UCSD-AML1 (cell line): ENCODE measurements at regions not wholly inside any gene's neighbourhood (a gene's known extent, or its start where the extent isn't known, plus 50 kb on each side); places are given as distances from the start of the nearest gene placed in this dataset.

Experiments used
- DNase-seq: peaks from one replicate; lab custom pipeline; 2025; ENCODE audit not compliant: unreplicated experiment; lab: John Stamatoyannopoulos, UW

- no peak for DNase-seq
These were observed 319.2 kb upstream of the ADGRL4 start for GRCh38 chr1:79325705-79326104.

GRCh38 chr1:79325126-79325525 lies 318.6 kb upstream of the ADGRL4 start:
- DNase-seq = no peak

DNA sequence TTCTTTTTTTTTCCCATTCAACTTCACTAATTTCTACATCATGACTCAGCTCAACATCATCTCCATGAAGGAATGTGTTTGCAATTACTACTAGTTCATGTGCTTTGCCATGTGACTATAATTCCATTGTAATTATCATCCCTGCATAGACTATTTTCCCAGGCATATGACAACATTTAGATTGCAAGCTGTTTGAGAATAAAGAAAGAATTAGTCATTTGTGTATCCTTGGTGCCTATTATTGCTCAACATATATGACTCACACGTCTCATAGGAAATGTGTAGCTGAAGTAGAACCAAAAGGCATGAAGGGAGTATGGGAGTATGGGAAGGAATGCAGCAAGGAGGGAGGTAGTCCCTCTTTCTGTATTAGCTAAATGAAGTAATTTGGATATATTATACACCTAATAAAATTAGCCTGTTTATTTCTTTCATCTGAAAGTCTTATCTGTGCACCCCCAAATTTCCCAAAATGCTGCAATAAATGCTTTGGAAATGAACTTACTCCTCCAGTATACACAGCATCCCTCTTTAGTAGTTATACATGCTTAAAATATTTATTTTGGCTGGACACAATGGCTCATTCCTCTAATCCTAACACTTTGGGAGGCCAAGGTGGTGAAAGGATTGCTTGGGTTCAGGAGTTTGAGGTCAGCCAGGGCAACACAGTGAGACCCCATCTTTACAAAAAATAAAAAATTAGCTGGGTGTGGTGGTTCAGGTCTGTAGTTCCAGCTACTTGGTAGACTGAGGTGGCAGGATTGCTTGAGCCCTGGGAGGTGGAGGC lies 316.9 kb upstream of the ADGRL4 start:
- DNase-seq = no peak

DNA sequence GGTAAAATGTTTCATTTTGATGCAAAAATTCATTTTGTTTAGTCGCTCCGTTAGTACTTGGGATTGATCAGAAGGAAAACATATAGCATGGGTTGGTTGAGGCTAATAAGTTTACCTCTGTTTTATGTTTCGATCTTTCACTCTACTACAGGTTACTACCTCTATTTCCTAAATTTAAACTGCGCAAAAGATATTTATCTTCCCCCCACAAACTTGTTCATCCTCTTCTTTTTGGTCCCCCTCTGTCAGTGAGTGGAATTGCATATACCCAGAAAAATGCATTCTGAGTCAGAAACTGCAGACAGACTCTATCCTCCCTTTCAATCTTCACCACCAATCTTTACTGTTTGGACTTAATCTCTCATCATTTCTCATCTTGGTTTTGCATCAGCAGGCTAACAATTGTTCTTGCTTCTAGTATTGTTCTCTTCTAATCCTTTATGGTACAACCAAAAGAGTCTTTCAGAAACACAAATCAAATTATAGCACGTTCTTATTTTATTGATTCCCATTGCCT lies 316.0 kb upstream of the ADGRL4 start:
- DNase-seq = no peak

GRCh38 chr1:79312438-79312837 lies 305.9 kb upstream of the ADGRL4 start:
- DNase-seq = no peak

GRCh38 chr1:79310609-79311008 lies 304.1 kb upstream of the ADGRL4 start:
- DNase-seq = no peak

- no peak for DNase-seq
These were observed 297.6 kb upstream of the ADGRL4 start for GRCh38 chr1:79304131-79304530.

DNA sequence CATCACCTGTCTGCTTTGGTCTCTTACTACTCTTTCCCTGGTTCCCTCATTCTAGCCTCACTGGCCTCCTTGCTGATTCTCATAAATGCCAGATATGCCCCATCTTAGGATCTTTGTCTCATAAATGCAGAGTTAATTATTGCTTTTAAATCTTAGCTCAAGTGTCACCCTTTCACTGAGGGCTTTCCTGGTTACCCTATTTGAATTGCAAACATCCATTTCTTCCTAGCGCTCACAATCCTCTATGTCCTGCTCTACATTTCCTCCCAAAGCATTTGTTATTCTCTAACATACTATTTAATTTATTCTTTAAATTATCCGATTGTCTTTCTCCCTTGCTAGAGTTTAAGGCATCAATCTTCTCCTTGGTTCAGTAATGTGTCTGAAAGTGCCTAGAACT lies 296.5 kb upstream of the ADGRL4 start:
- no peak for DNase-seq

DNA sequence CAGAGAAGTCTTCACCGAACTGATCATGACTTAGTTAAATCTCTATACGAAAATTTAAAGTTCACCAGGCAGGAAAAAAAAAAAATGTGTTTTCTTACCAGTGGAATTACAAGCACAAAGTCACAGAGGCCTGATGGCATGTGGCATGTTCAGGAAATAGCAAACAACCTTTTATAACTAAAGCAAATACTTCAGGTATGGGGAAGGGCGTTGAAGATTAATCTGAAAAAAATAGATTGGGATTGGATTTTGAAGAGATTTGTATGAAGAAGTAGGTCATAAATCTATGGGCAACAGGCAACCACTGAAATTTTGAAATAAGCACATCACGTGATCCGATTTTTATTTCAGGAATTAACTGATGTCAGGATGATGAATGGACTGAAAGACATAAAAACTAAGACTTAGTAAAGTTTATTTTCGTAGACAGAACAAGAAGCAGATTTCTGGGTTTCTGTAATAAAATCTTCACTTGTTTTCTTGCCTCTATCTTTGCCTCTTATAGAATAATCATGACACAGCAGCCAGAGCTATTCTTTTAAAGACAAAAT lies 295.9 kb upstream of the ADGRL4 start:
- no peak for DNase-seq

DNA sequence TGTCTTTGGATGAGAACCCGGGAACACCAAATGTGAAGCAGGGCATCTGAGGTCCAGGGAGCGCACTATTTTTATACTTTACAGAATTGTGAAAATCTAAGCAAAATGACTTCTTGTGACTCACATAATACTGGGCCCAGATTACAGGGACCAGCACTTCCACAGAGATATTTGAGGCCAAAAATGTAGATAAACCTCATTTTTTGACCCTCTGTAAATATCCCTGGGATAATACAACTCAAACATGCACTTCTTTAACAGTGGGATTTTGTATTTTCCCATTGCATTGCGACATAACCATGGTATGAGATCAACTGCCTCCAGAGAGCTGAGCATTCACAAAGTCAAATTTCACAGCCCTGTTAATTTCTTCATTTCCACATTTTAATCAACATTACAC lies 289.4 kb upstream of the ADGRL4 start:
- DNase-seq = no peak

- DNase-seq = no peak
These were observed 287.1 kb upstream of the ADGRL4 start for GRCh38 chr1:79293611-79294010.

DNA sequence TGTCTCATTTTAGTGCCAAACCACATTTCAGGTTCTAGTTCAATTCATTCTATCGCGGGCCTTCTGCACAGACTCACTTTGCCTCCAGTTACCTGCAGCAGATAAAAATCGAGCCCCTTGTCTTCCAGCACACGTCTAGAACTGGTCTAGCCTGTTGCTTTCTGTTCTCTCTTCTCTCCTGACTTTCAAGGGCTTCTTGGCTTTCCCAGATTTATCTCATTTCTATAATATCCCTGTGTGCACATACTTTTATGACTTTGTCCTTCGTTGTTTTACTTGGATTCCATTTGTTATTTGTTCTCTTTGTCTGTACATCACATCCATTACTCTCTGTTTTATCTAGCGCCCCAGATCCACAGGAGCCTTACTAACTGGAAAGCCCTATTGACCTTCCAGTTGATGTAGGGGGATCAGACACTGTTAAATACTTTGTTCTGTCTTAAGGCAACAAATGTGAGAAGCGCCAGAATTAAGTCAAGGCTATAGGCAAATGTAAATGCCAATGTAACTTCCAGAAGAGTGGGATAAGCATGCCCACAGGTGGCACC lies 284.5 kb upstream of the ADGRL4 start:
- DNase-seq = no peak

GRCh38 chr1:79287982-79288381 lies 281.5 kb upstream of the ADGRL4 start:
- DNase-seq = no peak

- DNase-seq = no peak
These were observed 279.1 kb upstream of the ADGRL4 start for GRCh38 chr1:79285667-79286066.

GRCh38 chr1:79283451-79283850 lies 276.9 kb upstream of the ADGRL4 start:
- no peak for DNase-seq

DNA sequence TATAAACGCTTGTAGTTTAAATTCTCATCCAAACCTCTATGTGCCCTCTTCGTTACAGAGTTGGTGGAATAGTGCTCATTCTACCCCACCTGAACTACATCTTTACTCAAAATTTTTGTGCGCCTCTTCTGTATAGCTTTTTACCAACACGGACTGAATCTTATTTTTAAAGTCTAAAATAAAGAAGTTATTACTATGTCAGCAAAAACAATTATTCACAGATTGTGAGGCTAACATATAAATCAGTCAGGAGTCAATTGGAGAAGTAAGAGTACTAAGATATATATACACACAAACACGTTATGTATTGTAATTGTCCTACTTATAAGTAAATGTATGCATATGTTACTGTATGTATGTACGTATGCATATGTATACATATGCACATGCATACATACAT lies 274.9 kb upstream of the ADGRL4 start:
- DNase-seq = no peak

DNA sequence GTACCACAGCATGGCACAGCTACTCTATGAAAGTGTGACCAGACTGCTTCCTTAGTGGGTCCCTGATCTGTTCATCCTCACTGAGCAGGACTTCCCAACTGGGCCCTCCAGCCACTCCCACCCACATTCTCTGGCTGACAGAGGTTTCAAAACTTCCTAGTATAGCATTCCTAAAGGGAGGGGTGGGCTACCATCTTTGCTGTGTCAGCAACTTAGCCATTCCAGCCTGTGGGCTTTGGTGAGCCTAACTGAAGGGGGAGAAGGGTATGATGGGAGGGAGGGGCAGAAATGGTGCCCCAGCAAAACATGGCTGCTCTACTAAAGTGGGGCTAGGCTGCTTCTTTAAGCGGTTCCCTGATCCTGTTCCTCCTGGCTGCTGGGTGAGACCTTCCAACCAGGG lies 265.2 kb upstream of the ADGRL4 start:
- DNase-seq = no peak

- no peak for DNase-seq
These were observed 258.7 kb upstream of the ADGRL4 start for GRCh38 chr1:79264975-79265818.

- DNase-seq = no peak
These were observed 257.8 kb upstream of the ADGRL4 start for GRCh38 chr1:79264285-79264684.

DNA sequence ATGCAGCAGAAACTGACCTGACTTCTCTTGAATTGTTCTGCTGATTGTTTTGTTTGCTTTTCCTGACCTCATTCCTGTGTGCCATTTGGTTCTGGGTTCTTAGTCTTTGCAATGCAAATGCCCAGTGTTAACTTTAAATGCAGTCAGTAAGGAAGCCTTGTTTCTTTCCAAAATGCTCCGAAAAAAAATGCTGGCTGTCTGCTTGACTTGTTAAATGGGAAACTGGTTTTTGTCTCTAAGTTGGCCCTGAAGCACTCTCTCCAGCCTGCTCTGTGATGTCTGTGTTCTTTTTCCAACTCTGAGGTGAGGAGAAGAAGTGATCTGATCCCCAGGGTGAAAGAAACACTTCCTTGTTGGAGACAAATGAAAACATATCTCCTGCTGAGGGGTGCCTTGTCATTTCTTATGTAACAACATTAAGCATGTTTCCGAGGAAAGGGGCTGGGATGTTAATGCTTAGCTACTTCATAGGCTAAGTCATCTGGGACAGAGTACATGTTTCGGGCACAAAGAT lies 256.3 kb upstream of the ADGRL4 start:
- no peak for DNase-seq
